ENCODE measurements at regions not wholly inside any gene's neighbourhood (a gene's known extent, or its start where the extent isn't known, plus 50 kb on each side); places are given as distances from the start of the nearest gene placed in this dataset.

DNA sequence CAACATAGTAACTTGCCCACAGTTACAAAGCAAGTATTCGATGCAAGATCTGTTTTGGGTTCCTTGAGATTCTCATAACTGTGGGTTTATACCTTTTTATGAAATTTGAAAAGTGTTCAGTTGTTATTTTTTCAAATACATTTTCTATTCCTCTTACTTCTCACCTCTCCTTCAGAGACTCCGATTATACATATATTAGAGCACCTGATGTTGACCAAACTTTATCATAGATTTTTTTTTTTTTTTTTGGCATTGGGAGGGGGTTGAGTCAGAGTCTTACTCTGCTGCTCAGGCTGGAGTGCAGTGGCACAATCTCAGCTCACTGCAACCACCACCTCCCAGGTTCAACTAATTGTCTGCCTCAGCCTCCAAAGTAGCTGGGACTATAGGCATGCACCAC lies 51.3 kb upstream of the RBBP6 start:
- H3K27me3 ChIP-seq (replicated peaks in 1 of 4; ENCODE audit: control extremely low read depth in 1 of 4, control insufficient read depth in 3 of 4, insufficient read depth in 4 of 4, low read length in 3 of 4), result peaks cover 0 to 2% (median 0%) of the 10 kb centered on the region in 4 experiments
- no CpG with 5 or more reads among the region's 2 CpGs for WGBS (ENCODE audit: insufficient coverage)
- no peaks in the 10 kb centered on the region for H3K79me2 ChIP-seq (ENCODE audit: control insufficient read depth, insufficient read depth, low read length)
- H3K4me3 Mint-ChIP-seq, result no peak overlapping the region
- no peaks in the 10 kb centered on the region for H3K4me1 ChIP-seq (ENCODE audit: control insufficient read depth in 2 of 2, insufficient read depth in 2 of 2, low read length in 2 of 2)
- TF ChIP-seq, protein P1, sequence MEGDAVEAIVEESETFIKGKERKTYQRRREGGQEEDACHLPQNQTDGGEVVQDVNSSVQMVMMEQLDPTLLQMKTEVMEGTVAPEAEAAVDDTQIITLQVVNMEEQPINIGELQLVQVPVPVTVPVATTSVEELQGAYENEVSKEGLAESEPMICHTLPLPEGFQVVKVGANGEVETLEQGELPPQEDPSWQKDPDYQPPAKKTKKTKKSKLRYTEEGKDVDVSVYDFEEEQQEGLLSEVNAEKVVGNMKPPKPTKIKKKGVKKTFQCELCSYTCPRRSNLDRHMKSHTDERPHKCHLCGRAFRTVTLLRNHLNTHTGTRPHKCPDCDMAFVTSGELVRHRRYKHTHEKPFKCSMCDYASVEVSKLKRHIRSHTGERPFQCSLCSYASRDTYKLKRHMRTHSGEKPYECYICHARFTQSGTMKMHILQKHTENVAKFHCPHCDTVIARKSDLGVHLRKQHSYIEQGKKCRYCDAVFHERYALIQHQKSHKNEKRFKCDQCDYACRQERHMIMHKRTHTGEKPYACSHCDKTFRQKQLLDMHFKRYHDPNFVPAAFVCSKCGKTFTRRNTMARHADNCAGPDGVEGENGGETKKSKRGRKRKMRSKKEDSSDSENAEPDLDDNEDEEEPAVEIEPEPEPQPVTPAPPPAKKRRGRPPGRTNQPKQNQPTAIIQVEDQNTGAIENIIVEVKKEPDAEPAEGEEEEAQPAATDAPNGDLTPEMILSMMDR (IDR thresholded peaks at IDR 0.05), result no peak
- TF ChIP-seq EZH2 (IDR thresholded peaks at IDR 0.05; ENCODE audit: borderline replicate concordance, insufficient read depth, low read depth, low read length, poor library complexity, severe bottlenecking), result no peak
- no peaks in the 10 kb centered on the region for H3K36me3 ChIP-seq (replicated peaks in 1 of 2; ENCODE audit: control extremely low read depth in 1 of 2, control insufficient read depth in 1 of 2, extremely low read depth in 1 of 2, insufficient read depth in 2 of 2, low read length in 1 of 2)
- H3K27ac ChIP-seq (ENCODE audit: low read length in 2 of 2), result no peak overlapping the region
- H2AFZ ChIP-seq (ENCODE audit: insufficient read depth, low read depth, low read length, poor library complexity, severe bottlenecking), result no peak overlapping the region
- no peaks in the 10 kb centered on the region for H3K4me1 Mint-ChIP-seq
- H3K9me3 Mint-ChIP-seq (ENCODE audit: insufficient read depth), result peaks cover 5% of the 10 kb centered on the region
- ATAC-seq (ENCODE audit: low read depth) (no peak), DNase-seq (no peak)
- no peaks in the 10 kb centered on the region for H4K20me1 ChIP-seq (ENCODE audit: control insufficient read depth, insufficient read depth, low read length, poor library complexity, severe bottlenecking)
- H3K27ac Mint-ChIP-seq, result no peak overlapping the region
- peaks cover 29% of the 10 kb centered on the region for H3K27me3 Mint-ChIP-seq
- peaks cover 1 to 10% (median 4%) of the 10 kb centered on the region in 3 donors for H3K9me3 ChIP-seq (ENCODE audit: control extremely low read depth in 1 of 3, control insufficient read depth in 2 of 3, insufficient read depth in 1 of 3, low read length in 2 of 3)
- H3K4me2 ChIP-seq (replicated peaks; ENCODE audit: low read depth, low read length, poor library complexity, severe bottlenecking), result no peak overlapping the region
- no peak overlapping the region for H3K4me3 ChIP-seq (ENCODE audit: control extremely low read depth in 1 of 5, extremely low read depth in 1 of 5, insufficient read depth in 1 of 5, low read depth in 2 of 5, low read length in 4 of 5)
- H3K9ac ChIP-seq (ENCODE audit: low read length), result no peak overlapping the region
- POLR2A ChIA-PET, result no interaction called here
- intact Hi-C loops (cut with micrococcal nuclease), result no loop called here
- CTCF ChIA-PET, result interaction anchor here (1.9 kb wide), 1 partner anchor 17 kb away, joined by 4 read pairs; no protein-coding TSS in a partner anchor
